GM12878 (cell line): ENCODE measurements at regions not wholly inside any gene's neighbourhood (a gene's known extent, or its start where the extent isn't known, plus 50 kb on each side); places are given as distances from the start of the nearest gene placed in this dataset.

Experiments used
- PBX3 ChIP-seq: IDR thresholded peaks from 2 replicates; pipeline ENCODE4 v1.6.1; 2011; ENCODE audit warnings: mild to moderate bottlenecking, low read depth, low read length, moderate library complexity; ENCODE audit not compliant: insufficient replicate concordance
- TF ChIP-seq, protein P1 (sequence below): fragments of 150-350 bp; IDR thresholded peaks from 2 replicates; pipeline ENCODE4 v1.6.1; 2016; ENCODE audit warnings: low read depth, low read length

- TF ChIP-seq, protein P1, sequence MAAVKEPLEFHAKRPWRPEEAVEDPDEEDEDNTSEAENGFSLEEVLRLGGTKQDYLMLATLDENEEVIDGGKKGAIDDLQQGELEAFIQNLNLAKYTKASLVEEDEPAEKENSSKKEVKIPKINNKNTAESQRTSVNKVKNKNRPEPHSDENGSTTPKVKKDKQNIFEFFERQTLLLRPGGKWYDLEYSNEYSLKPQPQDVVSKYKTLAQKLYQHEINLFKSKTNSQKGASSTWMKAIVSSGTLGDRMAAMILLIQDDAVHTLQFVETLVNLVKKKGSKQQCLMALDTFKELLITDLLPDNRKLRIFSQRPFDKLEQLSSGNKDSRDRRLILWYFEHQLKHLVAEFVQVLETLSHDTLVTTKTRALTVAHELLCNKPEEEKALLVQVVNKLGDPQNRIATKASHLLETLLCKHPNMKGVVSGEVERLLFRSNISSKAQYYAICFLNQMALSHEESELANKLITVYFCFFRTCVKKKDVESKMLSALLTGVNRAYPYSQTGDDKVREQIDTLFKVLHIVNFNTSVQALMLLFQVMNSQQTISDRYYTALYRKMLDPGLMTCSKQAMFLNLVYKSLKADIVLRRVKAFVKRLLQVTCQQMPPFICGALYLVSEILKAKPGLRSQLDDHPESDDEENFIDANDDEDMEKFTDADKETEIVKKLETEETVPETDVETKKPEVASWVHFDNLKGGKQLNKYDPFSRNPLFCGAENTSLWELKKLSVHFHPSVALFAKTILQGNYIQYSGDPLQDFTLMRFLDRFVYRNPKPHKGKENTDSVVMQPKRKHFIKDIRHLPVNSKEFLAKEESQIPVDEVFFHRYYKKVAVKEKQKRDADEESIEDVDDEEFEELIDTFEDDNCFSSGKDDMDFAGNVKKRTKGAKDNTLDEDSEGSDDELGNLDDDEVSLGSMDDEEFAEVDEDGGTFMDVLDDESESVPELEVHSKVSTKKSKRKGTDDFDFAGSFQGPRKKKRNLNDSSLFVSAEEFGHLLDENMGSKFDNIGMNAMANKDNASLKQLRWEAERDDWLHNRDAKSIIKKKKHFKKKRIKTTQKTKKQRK, result no peak
- TF ChIP-seq PBX3, result no peak
Observed at GRCh38 chr1:37393173-37394120, 80.9 kb upstream of the ZC3H12A start.
